Esophagus muscularis mucosa (tissue), 4 donors: ENCODE measurements at regions not wholly inside any gene's neighbourhood (a gene's known extent, or its start where the extent isn't known, plus 50 kb on each side); places are given as distances from the start of the nearest gene placed in this dataset.

Experiments used
- EP300 ChIP-seq: sonication (generic); formaldehyde crosslinking; IDR thresholded peaks from one replicate; pipeline ENCODE4 v1.6.1; 2017; ENCODE audit warnings: antibody characterized with exemption
- POLR2A ChIP-seq: fragments of 450-650 bp; IDR thresholded peaks from one replicate; pipeline ENCODE4 v1.6.1; 2017; ENCODE audit warnings: antibody characterized with exemption, moderate library complexity, mild to moderate bottlenecking, low read depth
- POLR2AphosphoS5 ChIP-seq, 2 donors: sonication (generic); formaldehyde crosslinking; IDR thresholded peaks; one replicate each; pipeline ENCODE4 v1.6.1; 2017; ENCODE audit warnings: antibody characterized with exemption in 2 of 2
- TF ChIP-seq, protein P1 (sequence below), 3 experiments: fragments of 200-600 bp in 2 of 3; fragments of 450-650 bp in 1 of 3; sonication (generic) in 2 of 3; IDR thresholded peaks; one replicate each; pipeline ENCODE4 v1.5.1; 2017 to 2019; ENCODE audit warnings: antibody characterized with exemption in 3 of 3, mild to moderate bottlenecking in 2 of 3, moderate library complexity in 1 of 3

DNA sequence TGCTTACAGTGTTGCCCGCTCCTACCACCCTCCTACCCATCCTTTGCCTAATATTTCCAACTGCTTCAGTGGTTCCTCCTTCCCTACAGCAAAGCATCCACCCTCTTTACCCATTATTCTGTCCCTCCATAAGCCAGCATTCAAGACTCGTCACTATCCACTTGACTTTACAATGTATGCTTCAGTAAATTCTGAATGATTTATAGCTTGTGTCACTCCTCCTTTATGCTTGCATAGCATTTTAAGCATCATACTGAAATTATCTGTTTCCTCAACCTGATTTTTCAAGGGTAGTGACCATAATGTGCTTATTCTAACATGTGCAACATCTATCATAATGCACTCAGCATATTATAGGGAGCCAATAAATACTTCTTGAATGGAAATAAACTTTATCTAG, 365.5 kb downstream of the RAB28 start:
- TF ChIP-seq POLR2AphosphoS5 (IDR thresholded peaks at IDR 0.05): no peak
- TF ChIP-seq, protein P1, sequence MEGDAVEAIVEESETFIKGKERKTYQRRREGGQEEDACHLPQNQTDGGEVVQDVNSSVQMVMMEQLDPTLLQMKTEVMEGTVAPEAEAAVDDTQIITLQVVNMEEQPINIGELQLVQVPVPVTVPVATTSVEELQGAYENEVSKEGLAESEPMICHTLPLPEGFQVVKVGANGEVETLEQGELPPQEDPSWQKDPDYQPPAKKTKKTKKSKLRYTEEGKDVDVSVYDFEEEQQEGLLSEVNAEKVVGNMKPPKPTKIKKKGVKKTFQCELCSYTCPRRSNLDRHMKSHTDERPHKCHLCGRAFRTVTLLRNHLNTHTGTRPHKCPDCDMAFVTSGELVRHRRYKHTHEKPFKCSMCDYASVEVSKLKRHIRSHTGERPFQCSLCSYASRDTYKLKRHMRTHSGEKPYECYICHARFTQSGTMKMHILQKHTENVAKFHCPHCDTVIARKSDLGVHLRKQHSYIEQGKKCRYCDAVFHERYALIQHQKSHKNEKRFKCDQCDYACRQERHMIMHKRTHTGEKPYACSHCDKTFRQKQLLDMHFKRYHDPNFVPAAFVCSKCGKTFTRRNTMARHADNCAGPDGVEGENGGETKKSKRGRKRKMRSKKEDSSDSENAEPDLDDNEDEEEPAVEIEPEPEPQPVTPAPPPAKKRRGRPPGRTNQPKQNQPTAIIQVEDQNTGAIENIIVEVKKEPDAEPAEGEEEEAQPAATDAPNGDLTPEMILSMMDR (IDR thresholded peaks at IDR 0.05): no peak
- no peak for TF ChIP-seq EP300
- no peak for TF ChIP-seq POLR2A
